Pancreas (tissue), 10 donors: ENCODE measurements at regions not wholly inside any gene's neighbourhood (a gene's known extent, or its start where the extent isn't known, plus 50 kb on each side); places are given as distances from the start of the nearest gene placed in this dataset.
A peak's percentile ranks its signal among the peaks of the same experiment; 100 is the strongest.
"Not testable (repeated sequence)": the region's sequence is repeated elsewhere in the genome, so short reads cannot be mapped to it uniquely, and the experiment has no call there.

Experiments
- ATAC-seq, 4 donors: fragments of 200-7000 bp; cut with Tn5 transposase; one replicate each; pipeline versions ENCODE4 v1.8.0 to v1.9.1; 2020; ENCODE audit warnings: mild to moderate bottlenecking in 4 of 4, moderate library complexity in 4 of 4
- DNase-seq, 6 donors: peaks; one replicate each; pipeline ENCODE4 v3.0.0-alpha.2; 2020
- FAIRE-seq: peaks from 2 replicates; lab custom pipeline; 2012; peaks lifted over from hg19 to GRCh38; lab: Jason Lieb, UNC
- H3K27ac ChIP-seq, 4 donors: fragments of 200-600 bp; sonication (generic); 1 replicate in 3 of 4; 2 replicates in 1 of 4; pipeline versions ENCODE4 v1.5.0 to v1.8.0; 2020
- H3K27me3 ChIP-seq, 4 donors: fragments of 200-600 bp; one replicate each; pipeline ENCODE4 v1.8.0; 2021
- H3K36me3 ChIP-seq, 3 donors: fragments of 200-600 bp; sonication (generic) in 1 of 3; one replicate each; pipeline versions ENCODE4 v1.5.0 to v1.8.0; 2020 to 2021
- H3K4me1 ChIP-seq, 3 donors: fragments of 200-600 bp; one replicate each; pipeline ENCODE4 v1.8.0; 2021
- H3K4me3 ChIP-seq, 4 donors: fragments of 200-600 bp; sonication (generic) in 2 of 4; one replicate each; pipeline versions ENCODE4 v1.5.0 to v1.8.0; 2020 to 2021
- H3K9me3 ChIP-seq, 4 donors: fragments of 200-600 bp; one replicate each; pipeline ENCODE4 v1.8.0; 2021
- WGBS, 2 donors: extraction: QIAGEN DNeasy Blood & Tissue Kit; methylation state at CpG; one replicate each; pipeline ENCODE4 v1.1.7; 2013; 5-methylcytosine and 5-hydroxymethylcytosine counted together
- intact Hi-C, 3 donors: fragments of 100-400 bp; cut with DNase I; formaldehyde crosslinking; loops; one replicate each; pipeline versions ENCODE4 v1.11.1 to v1.14.2; 2022
- TF ChIP-seq, protein P1 (sequence below), 4 donors: fragments of 200-600 bp; sonication (generic) in 3 of 4; IDR thresholded peaks; one replicate each; pipeline versions ENCODE4 v1.5.0 to v1.8.0; 2021; ENCODE audit warnings: antibody characterized with exemption in 4 of 4
- donor health status: healthy with polysubstance abuse.
- donor health status: DM: no; HTN: no; CAD: no; lungs with moderate emphysema.
- donor health status: DM: no; HTN: no; CAD: no.
- donor health status: control.
- donor health status: control.
- donor health status: Bipolar disorder and iron deficiency.
- donor health status: DM: yes; HTN: yes; CAD: no.
- donor health status: DM: no; HTN: no; CAD: no.
- donor health status: DM: no; HTN: no; CAD: no.
- donor health status: DM: yes; HTN: yes; CAD: no.

DNA sequence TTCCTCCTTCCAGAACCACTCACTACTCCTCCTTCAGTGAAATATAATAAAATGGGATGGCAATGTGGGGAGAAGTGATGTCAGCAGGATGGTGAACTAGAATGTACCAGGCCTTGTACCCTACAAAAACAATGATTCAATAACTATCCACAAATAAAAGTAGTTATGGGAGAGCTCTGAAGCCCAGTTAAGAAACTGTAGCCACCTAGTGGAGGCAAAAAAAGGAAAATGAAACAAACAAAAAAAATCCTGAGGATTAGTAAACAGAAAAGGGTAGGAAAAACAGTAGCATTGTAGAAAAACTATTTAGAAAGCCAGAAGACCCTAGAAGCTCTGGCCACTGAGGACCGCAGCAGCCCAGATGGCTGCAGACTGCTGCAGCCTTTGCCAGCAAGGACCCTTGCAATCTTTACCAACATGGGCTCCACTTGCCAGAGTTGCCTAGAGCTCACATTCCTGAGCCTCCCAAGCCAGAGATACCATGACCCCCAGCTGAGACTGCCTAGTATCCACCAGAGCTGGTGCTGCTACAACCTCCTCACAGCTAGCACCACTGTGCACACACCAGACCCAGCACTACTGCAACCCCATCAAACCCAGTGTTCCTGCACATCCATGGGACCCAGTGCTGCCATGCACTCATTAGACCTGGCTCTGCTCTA, 259.7 kb upstream of the MSX2 start:
- FAIRE-seq (no peak), ATAC-seq (no peak), DNase-seq (no peak)
- H3K4me3 ChIP-seq, result no peak overlapping the region
- TF ChIP-seq, protein P1, sequence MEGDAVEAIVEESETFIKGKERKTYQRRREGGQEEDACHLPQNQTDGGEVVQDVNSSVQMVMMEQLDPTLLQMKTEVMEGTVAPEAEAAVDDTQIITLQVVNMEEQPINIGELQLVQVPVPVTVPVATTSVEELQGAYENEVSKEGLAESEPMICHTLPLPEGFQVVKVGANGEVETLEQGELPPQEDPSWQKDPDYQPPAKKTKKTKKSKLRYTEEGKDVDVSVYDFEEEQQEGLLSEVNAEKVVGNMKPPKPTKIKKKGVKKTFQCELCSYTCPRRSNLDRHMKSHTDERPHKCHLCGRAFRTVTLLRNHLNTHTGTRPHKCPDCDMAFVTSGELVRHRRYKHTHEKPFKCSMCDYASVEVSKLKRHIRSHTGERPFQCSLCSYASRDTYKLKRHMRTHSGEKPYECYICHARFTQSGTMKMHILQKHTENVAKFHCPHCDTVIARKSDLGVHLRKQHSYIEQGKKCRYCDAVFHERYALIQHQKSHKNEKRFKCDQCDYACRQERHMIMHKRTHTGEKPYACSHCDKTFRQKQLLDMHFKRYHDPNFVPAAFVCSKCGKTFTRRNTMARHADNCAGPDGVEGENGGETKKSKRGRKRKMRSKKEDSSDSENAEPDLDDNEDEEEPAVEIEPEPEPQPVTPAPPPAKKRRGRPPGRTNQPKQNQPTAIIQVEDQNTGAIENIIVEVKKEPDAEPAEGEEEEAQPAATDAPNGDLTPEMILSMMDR (IDR thresholded peaks at IDR 0.05), result peak in 1 of 4 donors; percentile 8
- intact Hi-C loops, result no loop called here
- no peak overlapping the region for H3K27ac ChIP-seq
- 94% methylated on average over 1 of the region's 1 CpG for WGBS, 2 donors
- H3K36me3 ChIP-seq, result no peaks in the 10 kb centered on the region
- no peaks in the 10 kb centered on the region for H3K9me3 ChIP-seq
- no peaks in the 10 kb centered on the region for H3K27me3 ChIP-seq
- peaks cover 0 to 5% (median 0%) of the 10 kb centered on the region in 3 donors for H3K4me1 ChIP-seq

GRCh38 chr5:174471528-174471927, 252.9 kb upstream of the MSX2 start:
- H3K27me3 ChIP-seq, intact Hi-C loops, H3K36me3 ChIP-seq, H3K4me1 ChIP-seq, ATAC-seq, FAIRE-seq, H3K27ac ChIP-seq, H3K9me3 ChIP-seq, H3K4me3 ChIP-seq, DNase-seq: not testable (repeated sequence)
- 76 to 82% methylated on average over 3 of the region's 3 CpGs for WGBS, 2 donors

DNA sequence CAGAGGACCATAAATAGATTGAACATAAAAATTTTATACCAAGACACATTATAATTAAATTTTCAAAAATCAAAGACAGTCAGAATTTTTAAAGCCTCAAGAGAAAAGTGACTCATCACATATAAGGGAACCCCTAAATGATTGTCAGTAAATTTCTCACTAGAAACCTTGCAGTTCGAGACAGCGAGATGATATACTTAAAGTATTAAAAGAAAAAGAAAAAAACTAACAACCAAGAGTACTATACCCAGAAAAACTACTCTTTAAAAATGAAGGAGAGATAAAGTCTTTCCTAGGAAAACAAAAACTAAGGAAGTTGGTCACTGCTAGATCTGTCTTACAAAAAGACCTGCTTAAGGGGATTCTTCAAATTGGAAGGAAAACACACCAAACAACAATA, 251.4 kb upstream of the MSX2 start:
- ATAC-seq, result no peak
- Histone ChIP-seq H3K4me3 (no peak overlapping the region), H3K9me3 (no peaks in the 10 kb centered on the region), H3K4me1 (no peaks in the 10 kb centered on the region), H3K27ac (no peak overlapping the region), H3K27me3 (no peaks in the 10 kb centered on the region), H3K36me3 (no peaks in the 10 kb centered on the region)
- TF ChIP-seq, protein P1 (IDR thresholded peaks at IDR 0.05), result no peak
- intact Hi-C loops, result no loop called here
- DNase-seq, result no peak
- WGBS, 2 donors, result 88 to 94% methylated on average over 2 of the region's 2 CpGs
- no peak for FAIRE-seq

- DNase-seq, H3K4me3 ChIP-seq, ATAC-seq, H3K27ac ChIP-seq, intact Hi-C loops, FAIRE-seq, H3K4me1 ChIP-seq, H3K9me3 ChIP-seq, H3K27me3 ChIP-seq, H3K36me3 ChIP-seq: not testable (repeated sequence)
- 73 to 77% methylated on average over 3 of the region's 3 CpGs for WGBS, 2 donors
Observed at GRCh38 chr5:174476001-174476400, 248.4 kb upstream of the MSX2 start.

DNA sequence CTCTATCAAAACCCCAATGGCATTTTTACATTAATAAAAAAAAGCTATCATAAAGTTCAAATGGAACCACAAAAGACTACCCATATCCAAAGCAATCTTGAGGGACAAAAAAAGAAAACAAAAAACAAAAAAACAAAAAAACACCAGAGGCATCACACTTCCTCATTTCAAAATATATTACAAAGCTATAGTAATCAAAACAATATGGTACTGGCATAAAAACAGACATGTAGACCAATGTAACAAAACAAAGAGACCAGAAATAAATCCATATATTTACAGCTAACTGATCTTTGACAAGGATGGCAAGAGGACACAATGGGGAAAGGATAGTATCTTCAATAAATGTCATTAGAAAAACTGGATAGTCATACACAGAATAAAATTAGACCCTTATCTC, 245.1 kb upstream of the MSX2 start:
- no peak for ATAC-seq
- intact Hi-C loops, result no loop called here
- TF ChIP-seq, protein P1 (IDR thresholded peaks at IDR 0.05), result no peak
- Histone ChIP-seq H3K27me3 (no peaks in the 10 kb centered on the region), H3K4me1 (no peaks in the 10 kb centered on the region), H3K27ac (no peak overlapping the region), H3K4me3 (no peak overlapping the region), H3K9me3 (no peaks in the 10 kb centered on the region), H3K36me3 (no peaks in the 10 kb centered on the region)
- DNase-seq, result no peak
- FAIRE-seq, result no peak

DNA sequence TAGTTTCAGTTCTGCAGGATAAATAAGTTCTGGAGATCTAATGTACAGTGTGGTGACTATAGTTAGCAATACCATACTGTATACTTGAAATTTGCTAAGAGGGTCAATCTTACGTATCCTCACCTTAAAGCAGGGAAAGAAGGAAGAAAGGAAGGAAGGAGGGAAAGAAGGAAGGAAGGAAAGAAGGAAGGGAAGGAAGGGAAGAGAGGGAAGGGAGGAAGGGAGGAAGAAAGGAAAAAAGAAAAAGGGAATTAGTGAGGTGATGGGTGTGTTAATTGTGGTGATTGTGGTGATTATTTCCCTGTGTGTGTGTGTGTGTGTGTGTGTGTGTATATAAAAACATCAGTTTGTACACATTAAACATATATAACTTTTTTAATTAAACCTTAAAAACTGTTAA, 242.6 kb upstream of the MSX2 start:
- DNase-seq (no peak), FAIRE-seq (no peak), ATAC-seq (no peak)
- H3K4me3 ChIP-seq, result no peak overlapping the region
- H3K27me3 ChIP-seq, result no peaks in the 10 kb centered on the region
- intact Hi-C loops, result no loop called here
- TF ChIP-seq, protein P1 (IDR thresholded peaks at IDR 0.05), result no peak
- 83 to 85% methylated on average over 1 of the region's 1 CpG for WGBS, 2 donors
- H3K36me3 ChIP-seq, result no peaks in the 10 kb centered on the region
- H3K9me3 ChIP-seq, result no peaks in the 10 kb centered on the region
- H3K4me1 ChIP-seq, result no peaks in the 10 kb centered on the region
- no peak overlapping the region for H3K27ac ChIP-seq
